ENCODE measurements at regions not wholly inside any gene's neighbourhood (a gene's known extent, or its start where the extent isn't known, plus 50 kb on each side); places are given as distances from the start of the nearest gene placed in this dataset.

DNA sequence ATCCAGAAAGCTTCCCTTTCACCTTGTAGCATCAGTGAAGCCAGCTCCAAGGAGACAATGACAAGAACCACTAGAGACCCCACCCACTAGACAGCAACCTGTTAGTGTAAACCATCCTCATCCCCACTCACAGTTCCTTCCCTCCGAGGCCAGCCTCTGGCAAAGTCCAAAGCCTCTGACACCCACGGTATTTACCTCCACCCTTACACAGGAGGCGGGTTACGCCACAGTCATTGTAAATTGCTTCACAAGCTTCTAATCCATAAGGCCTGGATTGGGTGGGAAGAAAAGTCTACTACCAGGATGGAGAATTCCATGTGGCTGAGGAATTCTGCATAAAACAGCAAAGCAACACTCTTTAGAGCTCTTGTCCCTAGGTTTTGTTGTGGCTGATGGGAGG, 287.4 kb downstream of the BUD13 start:
- H3K27me3 ChIP-seq (ENCODE audit: control insufficient read depth in 2 of 2, insufficient read depth in 2 of 2, low read length in 2 of 2), result no peaks in the 10 kb centered on the region
- peaks cover 0 to 1% (median 0%) of the 10 kb centered on the region in 7 donors for H3K9me3 Mint-ChIP-seq
- WGBS (ENCODE audit: insufficient coverage), result no CpG with 5 or more reads among the region's 4 CpGs
- no peaks in the 10 kb centered on the region for H3K4me1 ChIP-seq (ENCODE audit: control insufficient read depth in 1 of 2, insufficient read depth in 2 of 2, low read length in 2 of 2)
- TF ChIP-seq, protein P1, sequence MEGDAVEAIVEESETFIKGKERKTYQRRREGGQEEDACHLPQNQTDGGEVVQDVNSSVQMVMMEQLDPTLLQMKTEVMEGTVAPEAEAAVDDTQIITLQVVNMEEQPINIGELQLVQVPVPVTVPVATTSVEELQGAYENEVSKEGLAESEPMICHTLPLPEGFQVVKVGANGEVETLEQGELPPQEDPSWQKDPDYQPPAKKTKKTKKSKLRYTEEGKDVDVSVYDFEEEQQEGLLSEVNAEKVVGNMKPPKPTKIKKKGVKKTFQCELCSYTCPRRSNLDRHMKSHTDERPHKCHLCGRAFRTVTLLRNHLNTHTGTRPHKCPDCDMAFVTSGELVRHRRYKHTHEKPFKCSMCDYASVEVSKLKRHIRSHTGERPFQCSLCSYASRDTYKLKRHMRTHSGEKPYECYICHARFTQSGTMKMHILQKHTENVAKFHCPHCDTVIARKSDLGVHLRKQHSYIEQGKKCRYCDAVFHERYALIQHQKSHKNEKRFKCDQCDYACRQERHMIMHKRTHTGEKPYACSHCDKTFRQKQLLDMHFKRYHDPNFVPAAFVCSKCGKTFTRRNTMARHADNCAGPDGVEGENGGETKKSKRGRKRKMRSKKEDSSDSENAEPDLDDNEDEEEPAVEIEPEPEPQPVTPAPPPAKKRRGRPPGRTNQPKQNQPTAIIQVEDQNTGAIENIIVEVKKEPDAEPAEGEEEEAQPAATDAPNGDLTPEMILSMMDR (IDR thresholded peaks at IDR 0.05), result no peak
- no peaks in the 10 kb centered on the region for H3K9me3 ChIP-seq (replicated peaks in 1 of 2; ENCODE audit: control insufficient read depth in 1 of 2, insufficient read depth in 1 of 2, low read length in 2 of 2)
- no peaks in the 10 kb centered on the region for H3K4me1 Mint-ChIP-seq
- no peak overlapping the region for H3K9ac ChIP-seq (ENCODE audit: insufficient read depth, low read length, poor library complexity, severe bottlenecking)
- H3K27me3 Mint-ChIP-seq (ENCODE audit: low read depth in 3 of 3), result peaks cover 10 to 27% (median 17%) of the 10 kb centered on the region in 3 donors
- H3K27ac Mint-ChIP-seq, result no peak overlapping the region
- no peaks in the 10 kb centered on the region for H3K36me3 ChIP-seq (replicated peaks in 1 of 2; ENCODE audit: control insufficient read depth in 1 of 2, insufficient read depth in 2 of 2, low read length in 2 of 2)
- no peak overlapping the region for H3K4me2 ChIP-seq (replicated peaks; ENCODE audit: extremely low read depth, low read length, poor library complexity, severe bottlenecking)
- intact Hi-C loops (cut with micrococcal nuclease), result no loop called here
- DNase-seq, result no peak
- no peaks in the 10 kb centered on the region for H3K79me2 ChIP-seq (ENCODE audit: insufficient read depth, low read length)
- H3K4me3 ChIP-seq (replicated peaks in 1 of 3; ENCODE audit: low read depth in 2 of 3, low read length in 3 of 3), result no peak overlapping the region
- H2AFZ ChIP-seq (ENCODE audit: insufficient read depth, low read depth, low read length, poor library complexity, severe bottlenecking), result no peak overlapping the region
- no peak overlapping the region for H3K27ac ChIP-seq (ENCODE audit: low read depth in 1 of 2, low read length in 2 of 2)
- H4K20me1 ChIP-seq (ENCODE audit: insufficient read depth, low read length), result no peaks in the 10 kb centered on the region
- H3K36me3 Mint-ChIP-seq, result no peaks in the 10 kb centered on the region
- no peak overlapping the region for H3K4me3 Mint-ChIP-seq

DNA sequence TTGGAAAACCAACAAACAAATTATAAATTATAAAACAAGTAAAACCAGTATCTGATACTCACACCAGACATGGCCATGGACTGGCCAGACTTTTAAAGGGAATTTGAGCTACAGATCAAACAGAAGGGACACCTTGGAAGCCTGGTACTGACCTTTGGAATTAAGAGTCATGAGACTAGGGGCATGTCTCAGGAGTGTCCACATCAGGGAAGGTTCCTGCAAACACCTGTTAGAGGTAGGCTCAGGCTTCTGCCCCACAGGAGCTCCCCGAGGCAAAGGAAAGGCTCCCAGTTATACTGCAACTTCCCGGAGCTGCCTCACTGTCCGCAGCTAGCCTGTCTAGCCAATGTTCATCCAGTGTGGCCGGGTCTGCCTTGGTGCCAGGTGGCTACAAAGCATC, 290.1 kb downstream of the BUD13 start:
- intact Hi-C loops (cut with micrococcal nuclease), result no loop called here

More for the DNA sequence above, 290.1 kb downstream of the BUD13 start:
- no peak overlapping the region for H3K4me3 ChIP-seq (replicated peaks in 1 of 3; ENCODE audit: low read depth in 2 of 3, low read length in 3 of 3)
- Mint-ChIP-seq H3K27me3 (ENCODE audit: low read depth in 3 of 3) (peaks cover 4 to 18% (median 5%) of the 10 kb centered on the region in 3 donors), H3K36me3 (no peaks in the 10 kb centered on the region), H3K9me3 (peaks cover 0 to 1% (median 0%) of the 10 kb centered on the region in 7 donors), H3K4me1 (no peaks in the 10 kb centered on the region), H3K27ac (no peak overlapping the region), H3K4me3 (no peak overlapping the region)
- no peaks in the 10 kb centered on the region for H3K27me3 ChIP-seq (ENCODE audit: control insufficient read depth in 2 of 2, insufficient read depth in 2 of 2, low read length in 2 of 2)
- no peak overlapping the region for H2AFZ ChIP-seq (ENCODE audit: insufficient read depth, low read depth, low read length, poor library complexity, severe bottlenecking)
- H3K9me3 ChIP-seq (replicated peaks in 1 of 2; ENCODE audit: control insufficient read depth in 1 of 2, insufficient read depth in 1 of 2, low read length in 2 of 2), result no peaks in the 10 kb centered on the region
- TF ChIP-seq, protein P1 (IDR thresholded peaks at IDR 0.05), result no peak
- H3K36me3 ChIP-seq (replicated peaks in 1 of 2; ENCODE audit: control insufficient read depth in 1 of 2, insufficient read depth in 2 of 2, low read length in 2 of 2), result no peaks in the 10 kb centered on the region
- 76% methylated on average over 4 of the region's 4 CpGs for WGBS (ENCODE audit: insufficient coverage)
- no peaks in the 10 kb centered on the region for H3K4me1 ChIP-seq (ENCODE audit: control insufficient read depth in 1 of 2, insufficient read depth in 2 of 2, low read length in 2 of 2)
- no peak overlapping the region for H3K27ac ChIP-seq (ENCODE audit: low read depth in 1 of 2, low read length in 2 of 2)
- H3K9ac ChIP-seq (ENCODE audit: insufficient read depth, low read length, poor library complexity, severe bottlenecking), result no peak overlapping the region
- DNase-seq, result no peak
- no peak overlapping the region for H3K4me2 ChIP-seq (replicated peaks; ENCODE audit: extremely low read depth, low read length, poor library complexity, severe bottlenecking)
- H4K20me1 ChIP-seq (ENCODE audit: insufficient read depth, low read length), result no peaks in the 10 kb centered on the region
- H3K79me2 ChIP-seq (ENCODE audit: insufficient read depth, low read length), result no peaks in the 10 kb centered on the region

Data from CD14-positive monocyte (primary cell).